ENCODE measurements at regions not wholly inside any gene's neighbourhood (a gene's known extent, or its start where the extent isn't known, plus 50 kb on each side); places are given as distances from the start of the nearest gene placed in this dataset.

DNA sequence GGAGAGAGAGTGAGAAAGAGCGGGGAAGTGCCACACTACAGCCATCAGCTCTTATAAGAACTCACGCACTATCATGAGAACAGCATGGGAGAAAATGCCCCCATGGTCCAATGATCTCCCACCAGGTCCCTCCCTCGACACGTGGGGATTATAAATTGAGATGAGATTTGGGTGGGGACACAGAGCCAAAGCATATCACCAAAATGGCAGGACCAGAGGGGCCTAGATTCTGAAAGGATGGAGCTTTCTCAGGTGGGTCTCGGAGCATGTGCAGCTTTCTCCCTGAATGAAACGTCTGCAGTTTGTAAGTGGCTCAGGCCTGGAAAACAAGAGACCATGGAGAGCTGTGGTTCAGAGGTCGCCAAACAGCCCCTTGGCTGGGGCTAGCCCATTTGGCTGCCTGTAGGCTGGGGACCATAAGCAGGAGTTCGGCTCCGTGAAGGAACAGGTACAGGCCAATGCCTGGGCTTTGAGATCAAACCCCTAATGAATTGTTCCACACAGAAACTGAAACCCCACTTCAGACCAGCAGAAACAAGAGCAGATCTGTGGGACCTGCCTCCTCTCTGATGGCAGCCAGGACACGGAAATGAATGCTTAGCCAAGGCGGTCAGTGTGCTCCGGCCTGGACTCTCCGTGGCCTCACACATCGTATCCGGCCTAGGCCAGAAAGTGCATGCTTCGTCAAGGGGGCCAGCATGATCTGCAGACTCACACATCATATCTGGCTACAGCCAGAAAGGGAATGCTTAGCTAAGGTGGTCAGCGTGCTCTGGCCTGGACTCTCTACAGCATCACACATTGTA lies 111.2 kb upstream of the TMEM18 start:
- Histone ChIP-seq H3K36me3 (ENCODE audit: control insufficient read depth, insufficient read depth, low read length) (no peaks in the 10 kb centered on the region), H3K27ac (ENCODE audit: low read depth, low read length) (no peak overlapping the region), H3K9me3 (ENCODE audit: control insufficient read depth, insufficient read depth, low read depth, low read length) (peaks cover 23% of the 10 kb centered on the region), H3K4me3 (ENCODE audit: low read depth, low read length) (no peak overlapping the region), H3K9ac (ENCODE audit: low read length) (no peak overlapping the region), H3K4me1 (ENCODE audit: control insufficient read depth, insufficient read depth, low read length) (no peaks in the 10 kb centered on the region), H3K27me3 (ENCODE audit: control insufficient read depth, insufficient read depth, low read length) (no peaks in the 10 kb centered on the region)

DNA sequence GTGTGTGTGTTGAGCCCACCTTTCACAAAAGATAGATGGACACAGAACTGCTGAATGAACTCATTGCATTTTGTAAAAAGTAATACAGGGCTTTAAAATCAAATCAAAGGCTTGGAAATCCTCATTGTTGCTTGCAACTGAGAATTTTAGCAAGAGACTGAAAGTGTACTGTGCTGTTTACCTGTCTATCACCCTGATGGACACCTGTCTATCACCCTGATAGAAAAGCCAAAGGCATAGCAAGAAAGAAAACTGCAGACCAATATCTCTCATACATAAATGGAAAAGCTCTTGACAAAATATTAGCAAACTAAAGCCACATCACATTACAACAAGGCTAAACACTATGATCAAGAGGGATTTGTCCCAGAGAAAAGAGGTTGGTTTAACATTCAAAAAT lies 107.5 kb upstream of the TMEM18 start:
- H3K27me3 ChIP-seq (ENCODE audit: control insufficient read depth, insufficient read depth, low read length): no peaks in the 10 kb centered on the region
- no peak overlapping the region for H3K4me3 ChIP-seq (ENCODE audit: low read depth, low read length)
- H3K36me3 ChIP-seq (ENCODE audit: control insufficient read depth, insufficient read depth, low read length): no peaks in the 10 kb centered on the region
- no peak overlapping the region for H3K27ac ChIP-seq (ENCODE audit: low read depth, low read length)
- no peaks in the 10 kb centered on the region for H3K4me1 ChIP-seq (ENCODE audit: control insufficient read depth, insufficient read depth, low read length)
- H3K9me3 ChIP-seq (ENCODE audit: control insufficient read depth, insufficient read depth, low read depth, low read length): peaks cover 14% of the 10 kb centered on the region
- H3K9ac ChIP-seq (ENCODE audit: low read length): no peak overlapping the region

- Histone ChIP-seq H3K4me1 (ENCODE audit: control insufficient read depth, insufficient read depth, low read length) (peaks cover 16% of the 10 kb centered on the region), H3K9me3 (ENCODE audit: control insufficient read depth, insufficient read depth, low read depth, low read length) (0 out of 2 replicates have a peak, but pooled peaks cover 3% of the 10 kb centered on the region), H3K9ac (ENCODE audit: low read length) (no peak overlapping the region), H3K4me3 (ENCODE audit: low read depth, low read length) (no peak overlapping the region), H3K36me3 (ENCODE audit: control insufficient read depth, insufficient read depth, low read length) (no peaks in the 10 kb centered on the region), H3K27me3 (ENCODE audit: control insufficient read depth, insufficient read depth, low read length) (no peaks in the 10 kb centered on the region), H3K27ac (ENCODE audit: low read depth, low read length) (no peak overlapping the region)
These were observed 103.4 kb upstream of the TMEM18 start for GRCh38 chr2:780581-780980.

DNA sequence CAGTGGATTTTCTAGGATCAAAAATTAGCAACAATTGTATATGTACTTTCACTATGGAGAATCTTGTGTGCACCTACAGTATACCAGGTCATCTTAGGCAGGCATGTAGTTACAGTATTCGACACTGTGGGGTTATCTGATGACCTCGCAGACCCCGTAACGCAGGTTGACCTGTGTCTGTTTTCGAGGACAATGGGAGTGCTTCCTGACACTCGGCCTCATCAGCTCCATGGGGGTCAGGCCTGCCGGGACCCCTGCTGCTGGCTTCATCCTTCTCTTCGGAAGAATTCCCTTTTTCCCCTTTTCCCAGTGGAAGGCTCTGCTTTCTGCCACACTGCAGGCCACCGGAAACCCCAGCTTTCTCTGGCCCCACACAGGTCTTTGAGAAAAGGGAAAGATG lies 102.8 kb upstream of the TMEM18 start:
- Histone ChIP-seq H3K9ac (ENCODE audit: low read length) (no peak overlapping the region), H3K4me3 (ENCODE audit: low read depth, low read length) (no peak overlapping the region), H3K36me3 (ENCODE audit: control insufficient read depth, insufficient read depth, low read length) (no peaks in the 10 kb centered on the region), H3K9me3 (ENCODE audit: control insufficient read depth, insufficient read depth, low read depth, low read length) (0 out of 2 replicates have a peak, but pooled peaks cover 3% of the 10 kb centered on the region), H3K27ac (ENCODE audit: low read depth, low read length) (no peak overlapping the region), H3K27me3 (ENCODE audit: control insufficient read depth, insufficient read depth, low read length) (no peaks in the 10 kb centered on the region), H3K4me1 (ENCODE audit: control insufficient read depth, insufficient read depth, low read length) (peaks cover 21% of the 10 kb centered on the region)

DNA sequence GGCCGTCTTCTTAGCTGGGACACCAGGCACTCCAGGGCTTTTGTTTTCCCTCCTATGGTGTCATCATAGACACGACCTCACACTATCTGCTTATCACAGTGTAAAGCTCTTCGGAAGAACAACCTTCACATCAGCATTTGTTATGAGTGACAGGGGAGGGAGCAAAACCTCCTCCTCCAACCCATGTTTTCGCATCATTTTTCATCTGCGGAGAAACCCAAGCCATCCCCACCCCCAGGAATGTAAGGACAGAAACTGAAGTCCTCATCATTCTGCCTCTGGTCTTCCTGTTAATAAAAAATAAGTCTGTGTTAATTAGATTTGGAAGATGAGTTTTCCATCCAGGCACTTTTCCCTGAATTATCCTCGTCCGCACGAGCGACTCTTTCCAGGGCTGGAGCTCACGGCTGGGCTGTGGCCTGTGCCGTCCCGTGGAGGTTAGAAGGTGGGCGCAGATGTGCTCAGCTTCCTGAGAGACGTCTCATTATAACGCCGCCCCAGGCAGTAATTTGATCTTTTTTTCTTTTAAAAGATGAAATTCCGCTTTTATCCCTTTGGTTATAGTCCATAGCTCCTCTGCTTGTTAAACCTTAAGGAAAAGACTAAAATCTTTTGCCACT lies 101.6 kb upstream of the TMEM18 start:
- peaks cover 33% of the 10 kb centered on the region for H3K4me1 ChIP-seq (ENCODE audit: control insufficient read depth, insufficient read depth, low read length)
- no peaks in the 10 kb centered on the region for H3K36me3 ChIP-seq (ENCODE audit: control insufficient read depth, insufficient read depth, low read length)
- no peak overlapping the region for H3K4me3 ChIP-seq (ENCODE audit: low read depth, low read length)
- no peaks in the 10 kb centered on the region for H3K27me3 ChIP-seq (ENCODE audit: control insufficient read depth, insufficient read depth, low read length)
- H3K9me3 ChIP-seq (ENCODE audit: control insufficient read depth, insufficient read depth, low read depth, low read length): 0 out of 2 replicates have a peak, but pooled peaks cover 3% of the 10 kb centered on the region
- H3K9ac ChIP-seq (ENCODE audit: low read length): no peak overlapping the region
- H3K27ac ChIP-seq (ENCODE audit: low read depth, low read length): no peak overlapping the region

- H3K27me3 ChIP-seq (ENCODE audit: control insufficient read depth, insufficient read depth, low read length): no peaks in the 10 kb centered on the region
- no peaks in the 10 kb centered on the region for H3K36me3 ChIP-seq (ENCODE audit: control insufficient read depth, insufficient read depth, low read length)
- H3K27ac ChIP-seq (ENCODE audit: low read depth, low read length): no peak overlapping the region
- peaks cover 33% of the 10 kb centered on the region for H3K4me1 ChIP-seq (ENCODE audit: control insufficient read depth, insufficient read depth, low read length)
- H3K9me3 ChIP-seq (ENCODE audit: control insufficient read depth, insufficient read depth, low read depth, low read length): 0 out of 2 replicates have a peak, but pooled peaks cover 3% of the 10 kb centered on the region
- no peak overlapping the region for H3K4me3 ChIP-seq (ENCODE audit: low read depth, low read length)
- no peak overlapping the region for H3K9ac ChIP-seq (ENCODE audit: low read length)
These were observed 100.3 kb upstream of the TMEM18 start for GRCh38 chr2:777546-777945.

DNA sequence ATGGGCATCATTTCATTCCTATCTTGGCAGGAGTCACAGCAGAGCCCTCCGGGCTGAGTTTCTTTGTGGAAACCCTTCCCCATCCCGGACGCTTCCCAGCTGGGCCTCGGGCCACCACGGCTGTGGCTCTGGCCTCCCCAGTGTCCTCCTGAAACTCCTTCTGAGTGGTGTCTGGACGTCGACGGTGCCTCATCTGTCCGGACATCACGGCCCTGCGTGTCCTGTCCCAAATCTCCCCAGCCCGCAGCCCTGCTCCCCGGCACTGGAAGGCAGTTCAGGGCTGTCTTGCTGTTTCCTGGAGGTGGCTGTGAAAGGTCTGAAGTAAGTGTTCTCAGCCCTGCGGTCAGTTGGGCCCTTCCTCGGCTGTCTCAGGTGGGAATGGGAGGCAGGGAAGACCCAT lies 99.8 kb upstream of the TMEM18 start:
- Histone ChIP-seq H3K27me3 (ENCODE audit: control insufficient read depth, insufficient read depth, low read length) (no peaks in the 10 kb centered on the region), H3K9me3 (ENCODE audit: control insufficient read depth, insufficient read depth, low read depth, low read length) (0 out of 2 replicates have a peak, but pooled peaks cover 3% of the 10 kb centered on the region), H3K4me3 (ENCODE audit: low read depth, low read length) (no peak overlapping the region), H3K36me3 (ENCODE audit: control insufficient read depth, insufficient read depth, low read length) (no peaks in the 10 kb centered on the region), H3K27ac (ENCODE audit: low read depth, low read length) (no peak overlapping the region), H3K4me1 (ENCODE audit: control insufficient read depth, insufficient read depth, low read length) (peaks cover 33% of the 10 kb centered on the region), H3K9ac (ENCODE audit: low read length) (no peak overlapping the region)

DNA sequence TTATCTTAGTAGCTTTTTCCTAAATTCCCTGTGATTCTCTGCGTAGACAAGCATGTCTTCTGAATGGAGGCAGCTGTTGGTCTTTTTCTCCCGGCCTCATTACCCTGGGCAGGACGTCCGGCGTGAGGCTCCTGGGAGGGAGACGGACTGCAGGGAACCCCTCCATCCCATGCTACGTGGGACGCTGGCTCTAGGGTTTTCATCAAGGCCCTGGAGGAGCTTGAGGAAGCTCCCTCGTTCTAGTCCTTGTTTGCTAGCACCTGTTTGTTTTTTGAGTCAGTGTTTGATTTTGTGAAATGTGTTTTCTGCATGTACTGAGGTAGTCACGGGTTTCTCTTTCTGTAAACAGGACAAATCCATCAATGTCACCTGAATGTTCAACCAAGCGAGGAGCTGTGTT lies 99.3 kb upstream of the TMEM18 start:
- no peaks in the 10 kb centered on the region for H3K27me3 ChIP-seq (ENCODE audit: control insufficient read depth, insufficient read depth, low read length)
- H3K4me3 ChIP-seq (ENCODE audit: low read depth, low read length): no peak overlapping the region
- H3K9me3 ChIP-seq (ENCODE audit: control insufficient read depth, insufficient read depth, low read depth, low read length): 0 out of 2 replicates have a peak, but pooled peaks cover 3% of the 10 kb centered on the region
- H3K27ac ChIP-seq (ENCODE audit: low read depth, low read length): no peak overlapping the region
- H3K36me3 ChIP-seq (ENCODE audit: control insufficient read depth, insufficient read depth, low read length): no peaks in the 10 kb centered on the region
- peaks cover 33% of the 10 kb centered on the region for H3K4me1 ChIP-seq (ENCODE audit: control insufficient read depth, insufficient read depth, low read length)
- H3K9ac ChIP-seq (ENCODE audit: low read length): no peak overlapping the region

DNA sequence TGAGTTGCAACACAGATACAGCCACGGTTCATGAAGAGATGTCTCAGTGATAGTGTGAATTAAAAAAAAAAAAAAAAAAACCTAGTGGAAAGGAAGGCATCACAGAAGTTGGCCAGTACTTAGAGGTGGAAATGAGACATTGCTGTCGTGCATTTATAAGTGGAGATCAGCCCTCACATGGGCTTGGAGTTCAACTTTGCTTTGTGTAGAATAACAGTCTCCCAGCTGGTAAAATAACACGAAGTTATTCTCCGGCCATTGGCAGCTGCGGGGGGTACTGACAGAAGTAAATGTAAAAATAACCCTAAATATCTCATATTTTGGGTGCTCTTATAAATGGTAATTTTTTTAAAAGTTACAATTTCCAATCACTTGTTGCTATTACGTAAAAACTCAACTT lies 98.8 kb upstream of the TMEM18 start:
- H3K36me3 ChIP-seq (ENCODE audit: control insufficient read depth, insufficient read depth, low read length): no peaks in the 10 kb centered on the region
- H3K27me3 ChIP-seq (ENCODE audit: control insufficient read depth, insufficient read depth, low read length): no peaks in the 10 kb centered on the region
- 0 out of 2 replicates have a peak, but pooled peaks cover 3% of the 10 kb centered on the region for H3K9me3 ChIP-seq (ENCODE audit: control insufficient read depth, insufficient read depth, low read depth, low read length)
- peaks cover 33% of the 10 kb centered on the region for H3K4me1 ChIP-seq (ENCODE audit: control insufficient read depth, insufficient read depth, low read length)
- no peak overlapping the region for H3K4me3 ChIP-seq (ENCODE audit: low read depth, low read length)
- no peak overlapping the region for H3K27ac ChIP-seq (ENCODE audit: low read depth, low read length)
- H3K9ac ChIP-seq (ENCODE audit: low read length): no peak overlapping the region

DNA sequence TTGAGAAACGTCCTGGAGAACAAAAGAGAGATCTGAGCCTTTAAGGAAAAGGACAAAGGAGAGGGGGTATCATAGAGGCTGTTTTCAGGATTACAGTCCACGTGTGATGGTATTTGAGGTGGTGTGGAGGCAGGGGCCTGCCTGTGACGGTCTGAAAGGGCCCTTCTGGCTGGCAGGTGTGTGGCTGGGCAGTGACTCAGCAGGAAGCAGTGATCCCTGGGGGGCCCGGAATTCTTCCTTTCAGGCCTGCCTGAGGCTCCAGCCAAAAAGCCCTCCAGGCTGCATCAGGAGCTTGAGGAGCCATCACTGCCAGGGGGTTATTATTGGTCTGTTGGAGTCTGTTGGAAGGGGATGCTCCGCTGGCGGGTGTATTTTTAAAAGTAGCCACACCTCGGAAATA lies 97.2 kb upstream of the TMEM18 start:
- no peaks in the 10 kb centered on the region for H3K27me3 ChIP-seq (ENCODE audit: control insufficient read depth, insufficient read depth, low read length)
- H3K4me3 ChIP-seq (ENCODE audit: low read depth, low read length): no peak overlapping the region
- no peak overlapping the region for H3K27ac ChIP-seq (ENCODE audit: low read depth, low read length)
- H3K9ac ChIP-seq (ENCODE audit: low read length): peak overlapping the region; percentile 1
- H3K4me1 ChIP-seq (ENCODE audit: control insufficient read depth, insufficient read depth, low read length): peaks cover 33% of the 10 kb centered on the region
- no peaks in the 10 kb centered on the region for H3K9me3 ChIP-seq (ENCODE audit: control insufficient read depth, insufficient read depth, low read depth, low read length)
- no peaks in the 10 kb centered on the region for H3K36me3 ChIP-seq (ENCODE audit: control insufficient read depth, insufficient read depth, low read length)

All from HUES6 (cell line).